ENCODE measurements at regions not wholly inside any gene's neighbourhood (a gene's known extent, or its start where the extent isn't known, plus 50 kb on each side); places are given as distances from the start of the nearest gene placed in this dataset.

DNA sequence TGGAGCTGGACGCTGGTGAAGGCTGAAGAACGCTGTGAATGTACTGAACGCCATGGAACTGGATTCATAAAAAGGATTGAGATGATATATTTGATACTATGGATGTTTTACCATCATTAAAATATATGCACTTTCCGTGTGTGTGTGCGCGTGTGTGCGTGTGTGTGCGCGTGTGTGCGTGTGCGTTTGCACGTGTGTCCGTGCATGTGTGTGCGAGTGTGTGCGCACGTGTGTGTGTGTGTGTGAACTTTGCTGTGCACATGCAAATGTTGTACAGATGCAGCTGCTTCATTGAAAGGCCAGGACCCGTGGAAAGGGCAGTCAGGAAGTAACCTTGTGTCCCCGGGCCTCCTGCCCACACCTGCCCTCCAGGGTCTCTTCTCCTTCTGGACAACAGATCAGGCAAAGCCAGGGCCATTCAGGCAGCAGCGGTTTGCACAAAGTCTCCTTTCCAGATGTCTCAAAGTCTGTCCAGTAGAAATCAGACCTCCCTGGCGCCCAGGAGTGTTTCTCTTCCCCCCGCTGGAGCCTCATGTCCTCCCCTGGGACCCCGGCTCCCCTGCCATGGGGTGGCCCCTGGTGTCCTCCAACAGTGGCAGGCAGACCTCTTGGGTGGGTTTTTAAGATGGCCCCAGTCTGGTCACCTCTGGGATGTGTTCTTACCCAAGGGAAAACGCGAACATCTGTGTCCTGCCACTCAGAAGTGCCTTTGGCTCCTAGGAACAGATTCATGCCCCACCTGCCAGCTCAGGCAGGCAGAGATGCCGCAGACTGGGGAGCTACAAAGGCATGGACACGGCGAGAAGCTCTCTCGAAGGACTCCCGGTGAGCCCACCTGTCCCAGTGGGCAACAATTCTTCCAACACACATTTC, 86.1 kb upstream of the GPC1 start:
- no peak for DNase-seq

DNA sequence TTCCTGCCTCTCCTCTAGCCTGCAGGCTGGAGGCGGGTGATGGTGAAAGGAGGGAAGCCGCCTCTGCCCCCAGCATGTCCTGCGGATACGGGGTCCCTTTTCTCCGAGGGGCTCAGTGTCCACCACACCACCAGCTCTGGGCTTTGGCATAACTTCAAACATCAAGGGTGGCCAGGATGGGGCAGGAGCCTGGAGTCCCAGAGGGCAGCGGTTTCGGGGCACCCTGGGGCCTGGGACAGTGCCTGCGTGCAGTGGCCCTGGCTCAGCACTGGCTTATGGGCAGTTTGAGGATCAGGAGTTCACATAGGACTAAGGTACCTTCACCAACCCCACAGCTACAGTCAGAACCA, 85.5 kb upstream of the GPC1 start:
- no peak for DNase-seq

- DNase-seq, result no peak
These were observed 84.8 kb upstream of the GPC1 start for GRCh38 chr2:240350696-240351087.

- DNase-seq, result no peak
These were observed 84.2 kb upstream of the GPC1 start for GRCh38 chr2:240351088-240351741.

GRCh38 chr2:240351826-240352426, 83.5 kb upstream of the GPC1 start:
- DNase-seq, result peak; percentile 70

DNA sequence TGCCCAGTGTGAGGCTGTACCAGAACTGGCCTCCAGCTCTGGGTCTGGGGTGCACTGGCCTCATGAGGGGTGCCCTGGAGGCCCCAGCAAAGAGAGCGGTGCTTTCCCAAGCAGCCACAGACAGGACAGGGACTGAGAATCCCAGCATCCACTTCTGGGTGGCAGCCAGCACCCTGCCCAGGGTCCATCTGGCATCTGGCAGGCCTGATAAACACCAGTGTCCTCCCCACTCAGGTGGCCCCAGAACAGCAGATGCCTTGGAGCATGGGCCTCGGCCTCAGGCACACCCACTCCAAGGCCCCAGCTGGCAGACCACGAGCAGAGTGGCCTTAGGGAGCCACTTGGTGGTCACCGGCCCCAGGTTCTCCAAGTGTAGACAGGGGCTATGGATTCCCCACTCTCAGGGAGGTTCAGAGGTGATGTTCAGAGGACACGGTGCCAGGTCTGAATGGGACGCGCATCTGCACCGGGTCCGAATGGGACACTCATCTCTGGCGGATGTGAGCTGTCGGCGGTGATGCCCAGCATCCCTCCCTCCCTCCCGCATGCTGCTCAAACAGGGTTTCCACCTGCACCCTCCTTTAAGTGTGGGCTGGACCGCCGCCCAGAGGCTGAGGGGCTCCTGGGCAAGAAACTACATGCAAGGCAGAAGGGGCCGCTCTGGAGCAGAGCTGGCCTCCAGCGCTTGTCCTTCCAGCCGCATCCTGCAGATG, 82.2 kb upstream of the GPC1 start:
- DNase-seq, result no peak

DNA sequence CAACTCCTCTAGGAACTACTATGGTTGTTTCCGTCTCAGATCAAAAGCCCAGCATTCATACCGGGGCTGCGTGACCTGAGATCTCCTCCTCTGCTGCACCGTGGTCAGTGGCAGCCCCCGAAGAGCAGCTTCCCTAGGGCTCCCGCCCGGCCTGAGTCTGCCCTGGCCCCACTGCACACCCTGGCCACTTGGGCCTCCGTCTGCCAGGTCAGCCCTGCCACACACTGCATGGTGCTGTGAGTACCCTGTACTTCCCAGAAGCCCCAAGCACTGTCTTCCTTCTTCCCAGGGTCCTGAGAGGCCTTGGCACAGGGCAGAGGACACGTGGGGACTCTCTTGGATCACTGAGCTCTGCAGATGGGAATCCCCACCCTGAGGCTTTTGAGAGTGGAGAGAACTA, 81.5 kb upstream of the GPC1 start:
- no peak for DNase-seq

DNA sequence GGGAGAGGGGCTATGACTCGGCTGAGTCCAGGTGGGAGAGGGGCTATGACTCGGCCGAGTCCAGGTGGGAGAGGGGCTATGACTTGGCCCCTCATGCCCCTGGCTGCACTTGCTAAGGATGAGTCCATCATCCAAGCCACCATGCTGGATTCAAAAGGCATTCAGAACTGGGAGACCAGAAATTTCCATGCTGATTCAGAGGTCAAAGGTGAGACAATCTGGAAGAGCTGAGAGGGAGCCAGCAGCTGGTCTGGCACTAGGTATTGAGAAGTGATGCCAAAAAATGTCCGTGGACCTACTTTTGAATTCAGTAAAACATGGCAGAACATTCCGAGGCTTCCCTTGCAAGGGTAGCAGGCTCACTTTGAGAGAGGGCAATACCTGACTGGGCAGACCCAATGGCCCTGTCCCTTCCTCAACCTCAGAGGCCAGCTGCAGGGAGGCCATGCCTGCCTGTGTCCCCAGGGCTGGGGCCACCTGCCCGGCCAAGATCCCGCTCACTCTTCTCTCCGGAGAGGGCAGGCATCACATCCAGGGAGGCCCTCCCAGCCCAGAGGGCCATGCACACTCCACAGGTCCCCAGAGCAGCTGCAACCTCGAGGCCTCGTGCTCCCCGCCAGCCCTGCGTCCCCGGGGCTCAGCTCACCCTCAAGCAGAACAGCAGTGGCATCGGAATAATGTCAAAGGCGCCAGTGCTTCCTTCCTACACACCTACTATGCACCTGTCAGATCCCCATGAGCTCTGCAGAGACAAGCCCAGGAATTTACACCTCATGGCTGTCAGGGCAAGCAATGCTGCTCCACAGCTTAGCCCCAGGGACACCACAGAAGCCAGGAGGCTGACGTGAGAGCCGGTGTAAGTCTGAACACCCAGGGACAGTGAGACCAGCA, 80.2 kb upstream of the GPC1 start:
- DNase-seq, result no peak

GRCh38 chr2:240355962-240356361, 79.5 kb upstream of the GPC1 start:
- no peak for DNase-seq

DNA sequence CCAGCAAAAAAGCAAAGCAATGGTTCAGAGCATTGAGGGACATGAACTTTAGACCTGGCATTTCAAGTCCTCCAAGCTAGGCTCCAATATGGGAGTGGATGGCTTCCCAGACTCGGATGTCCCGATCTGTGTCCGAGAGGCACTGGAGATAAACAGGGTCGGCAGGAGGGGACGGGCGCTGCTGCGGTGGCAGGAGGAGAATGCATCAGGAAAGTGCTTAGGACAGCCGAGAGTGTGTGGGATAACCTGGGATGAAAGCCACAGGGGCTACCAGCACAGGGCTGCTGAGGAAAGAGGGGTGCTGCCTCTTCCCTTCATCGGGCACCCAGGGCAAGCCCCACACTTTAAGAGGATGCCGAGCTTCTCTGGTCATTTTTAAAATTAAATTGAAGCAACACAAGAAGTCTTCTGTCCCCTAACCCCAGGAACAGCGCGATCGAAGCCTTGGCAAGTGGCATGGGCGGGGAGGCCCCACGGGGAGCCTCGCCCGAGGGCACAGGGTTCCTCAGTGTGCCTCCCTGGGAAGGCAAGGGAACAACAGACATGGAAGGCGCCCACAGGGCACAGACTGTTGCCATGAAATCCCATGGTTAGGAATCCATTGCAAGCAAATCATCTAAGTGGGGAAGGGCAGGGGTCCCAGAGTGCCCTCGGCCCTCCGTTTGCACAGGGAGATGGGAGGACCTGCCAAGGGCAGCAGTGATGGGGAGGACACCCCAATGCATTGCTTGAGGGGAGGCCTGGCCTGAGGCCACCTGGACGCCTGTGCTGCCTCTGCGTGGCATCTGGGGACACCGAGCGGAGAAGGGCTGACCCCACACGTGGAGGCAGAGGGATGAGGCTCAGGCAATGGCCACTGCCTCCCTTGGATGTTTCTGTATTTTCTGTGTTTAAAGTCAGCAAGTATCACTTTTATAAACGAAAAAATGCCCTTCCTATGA, 78.5 kb upstream of the GPC1 start:
- no peak for DNase-seq

DNA sequence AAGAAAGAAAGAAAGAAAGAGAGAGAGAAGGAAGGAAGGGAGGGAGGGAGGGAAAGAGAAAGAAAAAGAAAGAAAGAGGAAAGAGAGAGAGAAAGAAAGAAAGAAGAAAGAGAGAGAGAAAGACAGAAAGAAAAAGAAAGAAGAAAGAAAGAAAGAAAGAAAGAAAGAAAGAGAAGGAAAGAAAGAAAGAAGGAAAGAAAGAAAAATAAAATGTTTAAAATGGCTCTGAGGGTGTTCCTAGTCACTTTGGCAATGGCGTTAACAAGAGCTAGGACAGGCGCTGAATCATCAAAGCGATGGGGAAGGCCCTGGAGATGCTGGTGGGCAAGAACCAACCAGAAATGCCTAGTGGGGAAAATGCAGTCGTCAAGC, 77.8 kb upstream of the GPC1 start:
- no peak for DNase-seq

DNA sequence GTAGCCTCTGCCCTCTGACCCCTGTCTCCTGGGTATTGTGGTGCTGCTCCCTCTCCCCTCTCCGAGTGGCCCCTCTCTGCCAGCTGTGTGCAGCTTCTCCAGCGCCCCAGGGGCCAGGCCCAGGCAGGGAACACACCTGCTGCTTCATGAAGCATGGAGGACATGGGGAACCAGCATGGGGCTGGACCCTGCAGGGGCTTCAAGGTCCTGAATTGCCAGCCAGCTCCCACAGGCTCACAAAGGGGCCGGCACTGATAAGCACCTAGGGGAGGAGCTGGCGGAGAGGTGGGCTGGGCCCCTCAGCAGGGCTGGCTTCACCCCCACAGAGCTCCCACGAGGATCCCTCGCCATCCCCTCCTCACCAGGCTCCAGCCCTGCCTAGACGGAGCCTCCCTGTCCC, 77.4 kb upstream of the GPC1 start:
- DNase-seq, result no peak

GRCh38 chr2:240358821-240359397, 76.6 kb upstream of the GPC1 start:
- no peak for DNase-seq

DNA sequence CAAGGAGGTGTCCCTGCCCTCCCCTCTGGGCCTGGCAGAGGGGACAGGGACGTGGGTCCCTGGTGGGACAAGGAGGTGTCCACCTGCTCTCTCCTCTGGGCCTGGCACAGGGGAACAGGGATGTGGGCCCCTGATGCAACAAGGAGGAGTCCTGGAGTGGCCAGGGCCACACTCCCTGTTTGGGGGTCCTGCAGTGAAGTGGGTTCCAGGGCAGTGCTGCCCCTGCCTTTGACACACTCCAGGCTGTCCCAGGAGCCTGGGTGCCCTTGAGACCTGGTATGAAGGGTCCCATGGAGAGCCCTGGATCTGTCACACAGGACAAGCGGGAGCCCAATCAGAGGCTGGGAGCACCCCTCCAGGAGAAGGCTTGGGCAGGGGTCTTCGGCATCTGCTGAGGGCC, 75.8 kb upstream of the GPC1 start:
- DNase-seq, result no peak

- no peak for DNase-seq
These were observed 74.6 kb upstream of the GPC1 start for GRCh38 chr2:240360645-240361475.

DNA sequence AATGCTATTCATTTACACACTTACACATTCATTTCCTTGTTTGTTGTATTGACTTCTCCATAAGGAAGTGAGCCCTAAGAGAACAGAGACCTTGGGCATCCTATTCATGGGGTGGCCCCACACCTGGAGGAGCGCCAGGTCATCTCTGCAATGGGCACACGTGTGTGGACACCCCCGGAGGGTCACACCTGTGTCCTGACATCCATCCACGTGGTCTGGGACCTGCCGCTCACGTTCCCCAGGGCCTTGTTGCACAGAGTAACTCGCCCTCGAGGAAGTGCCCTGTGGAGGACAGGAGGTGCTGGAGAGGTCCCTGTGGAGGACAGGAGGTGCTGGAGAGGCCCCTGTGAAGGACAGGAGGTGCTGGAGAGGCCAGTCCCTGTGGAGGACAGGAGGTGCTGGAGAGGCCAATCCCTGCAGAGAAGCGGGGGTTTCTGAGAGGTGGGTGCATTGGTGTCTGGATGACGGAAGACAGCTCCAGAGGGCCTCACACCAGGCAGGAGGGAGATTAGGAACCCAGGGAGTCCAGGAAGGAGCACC, 73.2 kb upstream of the GPC1 start:
- DNase-seq, result no peak

GRCh38 chr2:240362826-240363745, 72.4 kb upstream of the GPC1 start:
- DNase-seq, result no peak

GRCh38 chr2:240363746-240364581, 71.5 kb upstream of the GPC1 start:
- no peak for DNase-seq

Measured in NCI-H524 treated with DMSO at 0.1 percent for 48 hours (cell line).